K562 (cell line): ENCODE measurements at regions not wholly inside any gene's neighbourhood (a gene's known extent, or its start where the extent isn't known, plus 50 kb on each side); places are given as distances from the start of the nearest gene placed in this dataset.

Source experiments
- ATAC-seq: fragments of 200-7000 bp; cut with Tn5 transposase; 3 replicates; pipeline ENCODE4 v1.9.1; 2020; ENCODE audit warnings: moderate library complexity
- BruUV-seq: library from RNA; stranded (reverse); fragments of 400-500 nt; replicated peaks from 2 replicates; lab custom pipeline; 2021; lab: Mats Ljungman, UMichigan
- CTCF ChIA-PET: fragments of 300-600 bp; formaldehyde crosslinking; extraction: SDS; loops from one replicate; lab custom pipeline; 2021; ENCODE audit warnings: low intra/inter-chr PET ratio; lab: Yijun Ruan, JAX
- POLR2A ChIA-PET: fragments of 300-600, 350-650 bp; sonication (Branson Sonifier 250); formaldehyde crosslinking; extraction: SDS; loops from one replicate; lab custom pipeline; 2021; ENCODE audit warnings: antibody characterized with exemption, inconsistent platforms; lab: Yijun Ruan, JAX
- DNase-seq, 4 experiments: peaks; one replicate each; pipeline versions ENCODE4 v3.0.0 to v3.0.0-alpha.2; 2011 to 2018; ENCODE audit warnings: low spot score in 3 of 4, mixed read lengths in 3 of 4; ENCODE audit errors: extremely low read depth in 1 of 4
- FAIRE-seq: peaks from 2 replicates; lab custom pipeline; 2011; peaks lifted over from hg19 to GRCh38; lab: Jason Lieb, UNC
- H2AFZ ChIP-seq: 2 replicates; pipeline ENCODE4 v1.6.0; 2011; ENCODE audit warnings: low read depth, low read length, control low read depth, inconsistent platforms
- H3K27ac ChIP-seq: fragments of 200-600 bp; 3 replicates; pipeline ENCODE4 v1.8.0; 2011; ENCODE audit warnings: low read depth, mild to moderate bottlenecking, control low read depth, inconsistent platforms, low read length, moderate library complexity, mixed read lengths; ENCODE audit errors: extremely low read depth
- H3K27me3 ChIP-seq, 2 experiments: fragments of 300-600 bp in 1 of 2; 2 replicates in 1 of 2; 3 replicates in 1 of 2; pipeline versions ENCODE4 v1.6.0 to v1.8.0; 2011; ENCODE audit warnings: inconsistent platforms in 2 of 2, low read length in 2 of 2, mild to moderate bottlenecking in 1 of 2, mixed read lengths in 1 of 2, moderate library complexity in 1 of 2; ENCODE audit not compliant: control insufficient read depth in 2 of 2, insufficient read depth in 2 of 2
- H3K36me3 ChIP-seq: fragments of 300-600 bp; 3 replicates; pipeline ENCODE4 v1.8.0; 2011; ENCODE audit warnings: mild to moderate bottlenecking, low read length, inconsistent platforms; ENCODE audit not compliant: control insufficient read depth, insufficient read depth
- H3K4me1 ChIP-seq, 2 experiments: fragments of 200-600 bp in 1 of 2; replicated peaks in 1 of 2; 2 replicates in 1 of 2; 3 replicates in 1 of 2; pipeline versions ENCODE4 v1.5.1 to v1.8.0; 2011; ENCODE audit warnings: inconsistent platforms in 2 of 2, low read length in 2 of 2, mild to moderate bottlenecking in 1 of 2, mixed read lengths in 1 of 2, moderate library complexity in 1 of 2; ENCODE audit not compliant: control insufficient read depth in 2 of 2, insufficient read depth in 2 of 2
- H3K4me2 ChIP-seq: 2 replicates; pipeline ENCODE4 v1.6.1; 2011; ENCODE audit warnings: low read length, control low read depth, inconsistent platforms, mixed read lengths; ENCODE audit not compliant: insufficient read depth
- H3K4me3 ChIP-seq: fragments of 200-600 bp; sonication (generic), shearing (Covaris generic); 2 replicates; pipeline ENCODE4 v1.5.1; 2016; ENCODE audit warnings: control low read depth, inconsistent platforms
- H3K79me2 ChIP-seq: fragments of 200-600 bp; 3 replicates; pipeline ENCODE4 v1.8.0; 2011; ENCODE audit warnings: low read length, inconsistent platforms; ENCODE audit not compliant: control insufficient read depth, insufficient read depth
- H3K9ac ChIP-seq, 2 experiments: 2 replicates each; pipeline versions ENCODE4 v1.6.0 to v1.6.1; 2011; ENCODE audit warnings: low read depth in 2 of 2, low read length in 2 of 2, control low read depth in 1 of 2, inconsistent platforms in 1 of 2, mild to moderate bottlenecking in 1 of 2, mixed read lengths in 1 of 2; ENCODE audit not compliant: insufficient read depth in 1 of 2
- H3K9me1 ChIP-seq: one replicate; pipeline ENCODE4 v1.6.0; 2011; ENCODE audit warnings: inconsistent platforms, mild to moderate bottlenecking, low read length, moderate library complexity; ENCODE audit not compliant: control insufficient read depth, insufficient read depth
- H3K9me3 ChIP-seq: replicated peaks from 2 replicates; pipeline ENCODE4 v1.5.1; 2011; ENCODE audit warnings: low read depth, low read length, inconsistent platforms; ENCODE audit not compliant: control insufficient read depth, insufficient read depth
- H4K20me1 ChIP-seq: replicated peaks from 2 replicates; pipeline ENCODE4 v1.6.1; 2011; ENCODE audit warnings: low read length, inconsistent platforms, mixed read lengths; ENCODE audit not compliant: control insufficient read depth, insufficient read depth
- ASH1L ChIP-seq: fragments of 450-650 bp; IDR thresholded peaks from 2 replicates; pipeline ENCODE4 v1.6.1; 2018; ENCODE audit warnings: borderline replicate concordance, mild to moderate bottlenecking, low read depth; ENCODE audit not compliant: partially characterized antibody
- CHD7 ChIP-seq: fragments of 200-600 bp; sonication (generic); IDR thresholded peaks from one replicate; pipeline ENCODE4 v1.6.1; 2012; ENCODE audit warnings: mild to moderate bottlenecking, low read depth, low read length, inconsistent platforms
- CTCFL ChIP-seq: IDR thresholded peaks from 2 replicates; pipeline ENCODE4 v1.6.1; 2011; ENCODE audit warnings: borderline replicate concordance, low read depth, mild to moderate bottlenecking, moderate library complexity, low read length; ENCODE audit not compliant: insufficient read depth, poor library complexity, severe bottlenecking
- KDM2B ChIP-seq: fragments of 250-450 bp; sonication (Bioruptor Pico); IDR thresholded peaks from 2 replicates; pipeline ENCODE4 v1.8.0; 2021; ENCODE audit warnings: mild to moderate bottlenecking, moderate library complexity
- RBM39 ChIP-seq: fragments of 200-400 bp; formaldehyde crosslinking; optimal IDR thresholded peaks from 2 replicates; pipeline ENCODE3; 2018; ENCODE audit warnings: low read depth, low read length
- ZNF239 ChIP-seq: fragments of 250-450 bp; sonication (Bioruptor Pico); IDR thresholded peaks from 2 replicates; pipeline ENCODE4 v1.4.0; 2020; ENCODE audit warnings: mild to moderate bottlenecking
- ZNF408 ChIP-seq: fragments of 250-450 bp; sonication (Bioruptor Pico); IDR thresholded peaks from 2 replicates; pipeline ENCODE4 v1.4.0; 2020; ENCODE audit warnings: low read depth, mild to moderate bottlenecking, moderate library complexity
- WGBS: fragments of 100-300 bp; shearing (Covaris generic); methylation state at CpG from one replicate; pipeline ENCODE4 v1.1.6; 2016; ENCODE audit warnings: low coverage, mixed read lengths; ENCODE audit not compliant: insufficient coverage; ENCODE audit errors: missing lambda C conversion rate; 5-methylcytosine and 5-hydroxymethylcytosine counted together
- in situ Hi-C: fragments of 300-500 bp; cut with MboI; formaldehyde crosslinking; loops from 4 replicates; pipeline ENCODE4 v1.15.0; 2018; ENCODE audit warnings: inconsistent platforms, mixed read lengths
- intact Hi-C: fragments of 100-400 bp; cut with micrococcal nuclease; formaldehyde crosslinking; loops from 2 replicates; pipeline ENCODE4 v1.14.2; 2022

- 100% methylated on average over 1 of the region's 1 CpG for WGBS
- in situ Hi-C loops (loop anchor here (25.0 kb wide), 1 partner anchor 613 kb away; no protein-coding TSS in a partner anchor), intact Hi-C loops (no loop called here)
- no peaks in the 10 kb centered on the region for H3K36me3 ChIP-seq
- CTCF ChIA-PET = no interaction called here
- no peaks in the 10 kb centered on the region for H3K9me1 ChIP-seq
- no peak overlapping the region for H3K4me3 ChIP-seq
- H4K20me1 ChIP-seq = no peaks in the 10 kb centered on the region
- ATAC-seq (no peak), FAIRE-seq (no peak), DNase-seq (no peak)
- POLR2A ChIA-PET = no interaction called here
- H3K4me2 ChIP-seq = no peak overlapping the region
- H3K27me3 ChIP-seq = no peaks in the 10 kb centered on the region
- H2AFZ ChIP-seq = no peak overlapping the region
- BruUV-seq = no TSS peak
- H3K4me1 ChIP-seq = no peaks in the 10 kb centered on the region
- no peaks in the 10 kb centered on the region for H3K9me3 ChIP-seq
- no peak overlapping the region for H3K9ac ChIP-seq
- no peak overlapping the region for H3K27ac ChIP-seq
- no peaks in the 10 kb centered on the region for H3K79me2 ChIP-seq
- TF ChIP-seq RBM39 (no peak), KDM2B (no peak), CTCFL (no peak), CHD7 (no peak), ASH1L (no peak), ZNF239 (no peak), ZNF408 (no peak)
Measured at GRCh38 chr3:65149877-65150276, 462.1 kb upstream of the ADAMTS9 start.
